ENCODE measurements at regions not wholly inside any gene's neighbourhood (a gene's known extent, or its start where the extent isn't known, plus 50 kb on each side); places are given as distances from the start of the nearest gene placed in this dataset.

- no peaks in the 10 kb centered on the region for H3K36me3 ChIP-seq (ENCODE audit: control insufficient read depth, insufficient read depth, low read length)
- TF ChIP-seq CTCF (IDR thresholded peaks at IDR 0.05; ENCODE audit: insufficient read depth, low read length, poor library complexity, severe bottlenecking) = no peak
- H3K4me3 ChIP-seq (replicated peaks; ENCODE audit: low read depth, low read length) = no peak overlapping the region
- H3K27me3 ChIP-seq (replicated peaks; ENCODE audit: control insufficient read depth, insufficient read depth, low read length) = no peaks in the 10 kb centered on the region
- DNase-seq (ENCODE audit: extremely low read depth, insufficient read length) = no peak
Measured at GRCh38 chr10:128316925-128317324, 190.7 kb upstream of the MKI67 start.

- no peaks in the 10 kb centered on the region for H3K36me3 ChIP-seq (ENCODE audit: control insufficient read depth, insufficient read depth, low read length)
Measured at GRCh38 chr10:128318366-128318765, 192.1 kb upstream of the MKI67 start.

GRCh38 chr10:128318913-128319312 is 192.7 kb upstream of the MKI67 start:
- Histone ChIP-seq H3K36me3 (ENCODE audit: control insufficient read depth, insufficient read depth, low read length) (no peaks in the 10 kb centered on the region), H3K27me3 (replicated peaks; ENCODE audit: control insufficient read depth, insufficient read depth, low read length) (no peaks in the 10 kb centered on the region), H3K4me3 (replicated peaks; ENCODE audit: low read depth, low read length) (no peak overlapping the region)
- DNase-seq (ENCODE audit: extremely low read depth, insufficient read length) = no peak
- TF ChIP-seq CTCF (IDR thresholded peaks at IDR 0.05; ENCODE audit: insufficient read depth, low read length, poor library complexity, severe bottlenecking) = no peak

More at GRCh38 chr10:128318366-128318765, 192.1 kb upstream of the MKI67 start:
- Histone ChIP-seq H3K4me3 (replicated peaks; ENCODE audit: low read depth, low read length) (no peak overlapping the region), H3K27me3 (replicated peaks; ENCODE audit: control insufficient read depth, insufficient read depth, low read length) (no peaks in the 10 kb centered on the region)
- no peak for DNase-seq (ENCODE audit: extremely low read depth, insufficient read length)
- no peak for TF ChIP-seq CTCF (IDR thresholded peaks at IDR 0.05; ENCODE audit: insufficient read depth, low read length, poor library complexity, severe bottlenecking)

GRCh38 chr10:128322106-128322505 is 195.9 kb upstream of the MKI67 start:
- no peak for TF ChIP-seq CTCF (IDR thresholded peaks at IDR 0.05; ENCODE audit: insufficient read depth, low read length, poor library complexity, severe bottlenecking)
- Histone ChIP-seq H3K4me3 (replicated peaks; ENCODE audit: low read depth, low read length) (no peak overlapping the region), H3K36me3 (ENCODE audit: control insufficient read depth, insufficient read depth, low read length) (no peaks in the 10 kb centered on the region), H3K27me3 (replicated peaks; ENCODE audit: control insufficient read depth, insufficient read depth, low read length) (no peaks in the 10 kb centered on the region)
- DNase-seq (ENCODE audit: extremely low read depth, insufficient read length) = no peak

GRCh38 chr10:128322950-128323349 is 196.7 kb upstream of the MKI67 start:
- no peak for DNase-seq (ENCODE audit: extremely low read depth, insufficient read length)
- Histone ChIP-seq H3K4me3 (replicated peaks; ENCODE audit: low read depth, low read length) (no peak overlapping the region), H3K36me3 (ENCODE audit: control insufficient read depth, insufficient read depth, low read length) (no peaks in the 10 kb centered on the region), H3K27me3 (replicated peaks; ENCODE audit: control insufficient read depth, insufficient read depth, low read length) (no peaks in the 10 kb centered on the region)
- no peak for TF ChIP-seq CTCF (IDR thresholded peaks at IDR 0.05; ENCODE audit: insufficient read depth, low read length, poor library complexity, severe bottlenecking)

All from GM06990 (cell line).